Lower leg skin (tissue), 4 donors: ENCODE measurements at regions not wholly inside any gene's neighbourhood (a gene's known extent, or its start where the extent isn't known, plus 50 kb on each side); places are given as distances from the start of the nearest gene placed in this dataset.

Experiments used
- DNase-seq, 2 donors: peaks; one replicate each; pipeline ENCODE4 v3.0.0-alpha.2; 2019; ENCODE audit warnings: low spot score in 2 of 2
- H3K4me3 ChIP-seq: fragments of 200-600 bp; sonication (generic); 2 replicates; pipeline ENCODE4 v1.5.1; 2017; ENCODE audit warnings: mild to moderate bottlenecking, low read depth; ENCODE audit not compliant: poor library complexity, severe bottlenecking
- POLR2A ChIP-seq, 2 donors: fragments of 450-650 bp; IDR thresholded peaks; one replicate each; pipeline ENCODE4 v1.6.1; 2016 to 2017; ENCODE audit warnings: antibody characterized with exemption in 2 of 2, mild to moderate bottlenecking in 1 of 2, moderate library complexity in 1 of 2
- WGBS, 2 donors: methylation state at CpG; one replicate each; pipeline ENCODE4 v1.1.5; 2018; 5-methylcytosine and 5-hydroxymethylcytosine counted together
- intact Hi-C: fragments of 100-400 bp; cut with DNase I; formaldehyde crosslinking; loops from one replicate; pipeline ENCODE4 v1.15.0; 2023; ENCODE audit warnings: low total_unique reads
- TF ChIP-seq, protein P1 (sequence below), 3 donors: fragments of 450-650 bp; IDR thresholded peaks; one replicate each; pipeline ENCODE4 v1.5.1; 2016; ENCODE audit warnings: antibody characterized with exemption in 3 of 3, mild to moderate bottlenecking in 3 of 3, moderate library complexity in 2 of 3

DNA sequence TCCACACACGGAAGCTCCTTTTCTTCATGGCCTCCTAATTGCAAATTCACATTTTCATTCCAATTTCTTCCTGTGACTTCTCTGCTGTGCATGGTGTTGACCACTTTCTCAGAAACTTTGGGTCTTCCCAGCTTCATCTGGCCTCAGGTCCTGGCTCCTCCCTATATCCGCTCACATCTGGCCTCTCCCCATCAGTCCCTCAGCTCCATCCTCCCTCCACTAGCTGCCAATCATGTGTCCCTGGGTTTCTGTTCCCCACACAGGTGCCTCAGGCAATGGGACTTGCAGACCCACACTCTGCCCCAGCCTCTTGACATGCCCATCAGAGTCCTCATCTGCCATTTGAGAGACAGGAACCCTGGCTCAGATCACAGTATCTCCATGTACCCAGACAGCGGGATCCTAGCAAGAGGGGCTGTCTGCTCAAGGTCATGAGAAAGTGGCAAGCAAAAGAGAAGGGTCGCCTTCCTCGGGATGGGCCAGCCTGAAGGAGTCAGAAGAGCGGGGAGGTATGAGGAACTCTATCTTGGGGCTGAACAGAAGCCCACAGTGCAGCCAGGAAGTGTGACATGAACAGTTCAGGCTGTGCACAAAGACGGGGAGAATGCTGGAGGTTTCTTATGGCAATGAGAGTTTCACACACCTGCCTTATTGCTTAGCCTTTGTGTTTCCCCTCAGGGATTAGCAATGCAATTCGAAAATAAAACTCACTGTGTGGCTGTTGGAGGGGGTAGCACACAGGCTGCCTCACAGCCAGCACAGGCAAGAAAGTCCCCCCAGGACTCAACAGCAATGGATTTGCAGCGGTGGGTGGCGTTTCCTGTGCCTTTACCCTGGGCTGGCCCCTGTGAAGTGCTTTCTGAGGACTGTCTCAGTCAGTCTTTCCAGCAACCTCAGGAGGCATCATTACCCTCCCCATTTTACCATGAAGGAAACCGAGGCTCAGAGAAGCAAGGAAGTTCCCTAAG, 69.5 kb downstream of the COPS8 start:
- no peak overlapping the region for H3K4me3 ChIP-seq
- peak in 1 of 2 donors; percentile 13 for DNase-seq
- WGBS, 2 donors: 77 to 79% methylated on average over 11 of the region's 11 CpGs
- intact Hi-C loops: no loop called here
- TF ChIP-seq POLR2A (IDR thresholded peaks at IDR 0.05): no peak
- TF ChIP-seq, protein P1, sequence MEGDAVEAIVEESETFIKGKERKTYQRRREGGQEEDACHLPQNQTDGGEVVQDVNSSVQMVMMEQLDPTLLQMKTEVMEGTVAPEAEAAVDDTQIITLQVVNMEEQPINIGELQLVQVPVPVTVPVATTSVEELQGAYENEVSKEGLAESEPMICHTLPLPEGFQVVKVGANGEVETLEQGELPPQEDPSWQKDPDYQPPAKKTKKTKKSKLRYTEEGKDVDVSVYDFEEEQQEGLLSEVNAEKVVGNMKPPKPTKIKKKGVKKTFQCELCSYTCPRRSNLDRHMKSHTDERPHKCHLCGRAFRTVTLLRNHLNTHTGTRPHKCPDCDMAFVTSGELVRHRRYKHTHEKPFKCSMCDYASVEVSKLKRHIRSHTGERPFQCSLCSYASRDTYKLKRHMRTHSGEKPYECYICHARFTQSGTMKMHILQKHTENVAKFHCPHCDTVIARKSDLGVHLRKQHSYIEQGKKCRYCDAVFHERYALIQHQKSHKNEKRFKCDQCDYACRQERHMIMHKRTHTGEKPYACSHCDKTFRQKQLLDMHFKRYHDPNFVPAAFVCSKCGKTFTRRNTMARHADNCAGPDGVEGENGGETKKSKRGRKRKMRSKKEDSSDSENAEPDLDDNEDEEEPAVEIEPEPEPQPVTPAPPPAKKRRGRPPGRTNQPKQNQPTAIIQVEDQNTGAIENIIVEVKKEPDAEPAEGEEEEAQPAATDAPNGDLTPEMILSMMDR (IDR thresholded peaks at IDR 0.05): no peak

DNA sequence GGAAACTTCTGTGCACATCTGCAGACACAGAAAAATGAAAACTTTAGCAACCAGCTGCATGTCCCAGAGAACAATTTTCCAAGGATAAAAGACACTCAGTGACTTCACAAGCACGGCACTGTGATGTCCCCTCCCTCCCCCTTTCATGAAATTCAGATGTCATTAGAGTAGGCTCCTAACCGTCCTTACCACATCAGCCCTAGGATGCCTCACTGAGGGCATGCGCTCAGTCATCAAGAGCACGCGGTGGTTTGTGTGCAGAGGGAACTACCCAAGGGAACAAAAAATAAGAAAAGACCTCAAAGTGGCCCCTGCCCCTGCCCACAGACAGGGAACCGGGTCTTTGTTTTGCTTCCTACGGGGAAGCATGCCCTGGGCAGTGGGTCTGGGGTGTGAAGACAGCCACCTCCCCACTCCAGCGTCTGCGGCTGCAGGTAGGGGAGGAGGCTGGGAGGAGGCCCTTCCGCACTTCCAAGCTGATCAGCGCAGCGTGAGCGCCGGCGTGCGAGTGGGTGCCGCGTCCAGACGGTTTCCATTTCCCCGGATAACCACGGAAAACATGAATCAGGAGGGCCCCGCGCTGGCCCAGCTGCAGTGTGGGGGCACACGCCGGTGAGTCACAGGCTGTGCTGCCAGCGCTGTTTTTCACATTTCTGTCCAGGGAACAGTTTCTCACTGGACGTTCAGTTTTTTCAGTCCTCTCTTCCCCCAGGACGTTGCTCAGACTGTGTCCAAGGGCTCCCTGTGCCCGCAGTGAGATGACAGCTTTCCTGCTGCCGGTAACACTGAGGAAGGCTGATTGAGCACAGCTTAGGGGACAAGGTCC, 70.6 kb downstream of the COPS8 start:
- peak; percentile 69 to 96 for DNase-seq
- WGBS, 2 donors: 57 to 59% methylated on average over 30 of the region's 30 CpGs
- intact Hi-C loops: no loop called here
- TF ChIP-seq, protein P1 (IDR thresholded peaks at IDR 0.05): no peak
- peak in 1 of 2 donors; percentile 22 for TF ChIP-seq POLR2A (IDR thresholded peaks at IDR 0.05)
- no peak overlapping the region for H3K4me3 ChIP-seq

DNA sequence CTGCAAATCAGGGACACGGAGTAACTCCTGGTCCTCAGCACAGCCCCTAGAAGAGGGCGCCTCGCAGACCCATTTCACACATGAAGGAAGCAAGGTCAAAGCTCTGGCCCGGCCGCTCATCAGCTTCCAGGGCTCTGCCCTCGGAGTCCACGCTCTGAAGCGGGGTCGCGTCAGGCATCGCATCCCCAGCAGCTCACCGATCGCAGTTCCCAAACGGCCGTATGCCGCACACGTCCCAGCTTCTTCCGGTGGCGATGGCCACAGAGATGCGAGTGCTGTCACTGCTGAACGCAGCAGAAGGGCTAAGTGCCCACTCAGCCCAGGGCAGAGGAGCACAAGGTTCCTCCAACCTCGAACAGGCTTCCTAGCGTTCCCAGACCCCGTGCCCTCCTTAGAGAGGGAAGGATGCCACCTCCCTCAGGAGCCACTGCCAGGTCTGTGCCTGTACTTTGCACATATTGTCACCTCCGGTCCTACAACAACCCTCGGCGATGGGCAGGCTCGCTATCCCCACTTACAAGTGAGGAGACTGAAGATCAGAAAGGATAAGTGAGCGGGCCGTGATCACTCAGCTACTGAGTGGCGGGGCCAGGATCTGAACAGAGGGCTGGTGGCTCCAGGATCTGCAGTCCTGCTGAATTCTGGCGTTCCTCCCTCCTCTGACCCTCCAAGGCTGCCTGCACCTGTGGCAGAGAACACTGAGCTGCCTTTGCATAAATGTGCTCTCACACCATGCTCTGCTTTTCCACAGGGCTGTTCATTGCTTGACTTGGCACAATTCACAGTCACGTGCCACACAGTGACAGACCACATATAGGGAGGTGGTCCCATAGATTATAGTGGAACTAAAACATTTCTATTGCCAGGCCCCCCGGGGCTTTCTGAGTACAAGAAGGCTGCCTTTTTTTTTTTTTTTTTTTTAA, 71.4 kb downstream of the COPS8 start:
- no peak overlapping the region for H3K4me3 ChIP-seq
- WGBS, 2 donors: 82 to 91% methylated on average over 34 of the region's 34 CpGs
- DNase-seq: no peak
- intact Hi-C loops: no loop called here
- TF ChIP-seq, protein P1 (IDR thresholded peaks at IDR 0.05): no peak
- TF ChIP-seq POLR2A (IDR thresholded peaks at IDR 0.05): no peak

DNA sequence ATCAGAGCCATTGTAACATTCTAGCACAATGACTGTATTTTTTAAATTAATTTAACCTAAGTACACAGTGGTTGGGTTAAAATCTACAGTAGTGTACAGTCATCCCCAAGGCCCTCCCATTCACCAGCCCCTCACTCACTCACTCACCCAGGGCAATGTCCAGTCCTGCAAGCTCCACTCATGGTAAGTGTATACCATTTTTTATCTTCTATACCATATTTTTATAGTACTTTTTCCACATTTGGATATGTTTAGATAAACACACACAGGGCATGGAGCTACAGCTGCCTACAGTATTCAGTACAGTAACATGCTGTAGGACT, 72.1 kb downstream of the COPS8 start:
- intact Hi-C loops: no loop called here
- H3K4me3 ChIP-seq: no peak overlapping the region
- no peak for TF ChIP-seq POLR2A (IDR thresholded peaks at IDR 0.05)
- TF ChIP-seq, protein P1 (IDR thresholded peaks at IDR 0.05): no peak
- DNase-seq: no peak

DNA sequence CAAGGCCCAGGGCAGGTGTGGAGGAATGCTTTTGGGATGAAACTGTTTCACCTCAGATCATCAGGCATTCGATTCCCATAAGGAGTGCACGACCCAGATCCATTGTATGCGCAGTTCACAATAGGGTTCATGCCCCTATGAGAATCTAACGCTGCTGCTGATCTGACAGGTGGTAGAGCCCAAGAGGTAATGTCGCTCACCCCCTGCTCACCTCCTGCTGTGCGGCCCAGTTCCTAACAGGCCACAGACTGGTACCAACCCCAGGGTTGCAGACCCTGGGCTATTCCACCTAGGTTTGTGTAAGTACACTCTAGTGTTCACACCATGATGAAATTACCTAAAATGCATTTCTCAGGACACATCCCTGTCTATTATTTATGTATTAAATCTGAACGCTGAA, 72.5 kb downstream of the COPS8 start:
- DNase-seq: no peak
- TF ChIP-seq, protein P1 (IDR thresholded peaks at IDR 0.05): no peak
- no peak for TF ChIP-seq POLR2A (IDR thresholded peaks at IDR 0.05)
- WGBS, 2 donors: 95 to 97% methylated on average over 7 of the region's 7 CpGs
- no peak overlapping the region for H3K4me3 ChIP-seq
- intact Hi-C loops: no loop called here
